Amygdala (tissue), 56 donors: ENCODE measurements at regions not wholly inside any gene's neighbourhood (a gene's known extent, or its start where the extent isn't known, plus 50 kb on each side); places are given as distances from the start of the nearest gene placed in this dataset.

Source experiments
- DNase-seq, 56 donors: peaks; one replicate each; lab custom pipeline; 2025; lab: John Stamatoyannopoulos, UW

DNA sequence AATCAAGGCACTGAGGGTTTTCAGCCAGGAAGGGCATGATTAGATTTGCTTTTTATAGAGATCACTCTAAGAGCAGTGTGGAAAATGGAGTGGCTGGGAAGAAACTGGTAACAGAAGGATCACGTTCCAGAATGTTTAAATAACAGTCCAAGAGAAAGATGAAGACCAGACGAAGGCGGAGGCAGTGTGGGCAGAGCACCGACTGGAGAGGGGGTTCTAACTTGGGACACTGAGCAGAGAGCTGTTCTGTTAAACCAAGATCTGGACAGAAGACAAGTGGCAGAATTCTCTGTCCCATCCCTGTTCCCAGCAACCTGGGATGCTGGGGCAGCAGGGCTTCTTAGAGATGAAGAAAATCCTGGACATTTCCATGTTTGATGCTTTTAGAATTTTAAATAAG is 249.1 kb upstream of the NR4A3 start:
- no peak for DNase-seq

DNA sequence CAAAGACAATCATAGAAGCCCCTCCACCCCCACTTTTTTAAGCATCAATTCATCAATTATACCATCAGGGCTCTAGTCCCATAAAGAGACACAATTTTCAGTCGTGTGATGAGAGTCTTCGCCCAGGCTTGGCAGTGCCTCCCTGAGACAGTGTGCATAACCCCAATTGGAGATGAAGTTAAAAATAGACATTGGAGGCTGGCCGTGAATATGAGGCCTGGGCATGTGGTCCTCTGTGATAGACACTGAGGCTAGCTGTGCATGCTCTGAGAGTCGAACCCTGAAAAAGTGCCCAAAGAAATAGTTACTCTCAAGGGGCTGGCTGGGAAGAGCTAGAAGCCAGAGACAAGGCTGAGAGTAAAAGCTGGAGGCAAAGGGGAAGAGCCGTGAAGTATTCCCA is 248.6 kb upstream of the NR4A3 start:
- DNase-seq: no peak

DNA sequence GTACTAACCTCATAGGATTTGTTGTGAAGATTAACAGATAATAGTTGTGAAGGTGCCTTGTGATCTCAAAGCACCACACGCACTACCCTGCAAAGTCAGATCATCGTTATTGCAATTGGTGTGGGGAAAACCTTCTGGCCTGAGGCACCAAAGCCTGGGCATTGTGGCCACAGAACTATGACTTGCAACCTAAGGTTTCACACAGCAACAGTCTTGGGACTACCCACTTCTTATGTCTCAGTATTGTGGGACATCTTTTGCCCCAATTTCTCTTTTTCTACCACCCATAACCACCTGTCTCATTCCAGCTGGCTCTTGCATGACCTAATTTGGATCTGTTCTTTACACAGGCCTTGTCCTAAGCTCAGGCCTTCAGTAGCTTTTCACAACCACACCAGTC is 247.8 kb upstream of the NR4A3 start:
- no peak for DNase-seq

DNA sequence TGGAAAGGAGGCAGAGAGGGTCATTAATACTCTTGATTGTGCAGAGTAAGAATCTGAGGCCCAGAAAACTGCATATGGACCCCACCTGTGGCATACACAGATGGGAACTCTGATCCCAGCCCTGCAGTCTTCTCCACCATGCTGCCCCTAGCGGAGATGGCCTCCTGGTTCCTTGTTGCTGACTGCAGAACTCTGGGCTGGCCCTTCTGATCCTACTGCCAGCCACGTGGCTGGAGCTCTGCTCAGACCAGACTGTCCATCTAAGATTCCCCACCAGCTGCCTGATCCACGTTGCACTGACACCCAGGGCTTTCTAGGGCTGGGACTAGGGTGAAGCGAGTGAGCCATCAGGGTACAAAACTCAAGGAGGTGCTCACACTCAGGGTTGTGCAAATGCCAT is 245.7 kb upstream of the NR4A3 start:
- no peak for DNase-seq

DNA sequence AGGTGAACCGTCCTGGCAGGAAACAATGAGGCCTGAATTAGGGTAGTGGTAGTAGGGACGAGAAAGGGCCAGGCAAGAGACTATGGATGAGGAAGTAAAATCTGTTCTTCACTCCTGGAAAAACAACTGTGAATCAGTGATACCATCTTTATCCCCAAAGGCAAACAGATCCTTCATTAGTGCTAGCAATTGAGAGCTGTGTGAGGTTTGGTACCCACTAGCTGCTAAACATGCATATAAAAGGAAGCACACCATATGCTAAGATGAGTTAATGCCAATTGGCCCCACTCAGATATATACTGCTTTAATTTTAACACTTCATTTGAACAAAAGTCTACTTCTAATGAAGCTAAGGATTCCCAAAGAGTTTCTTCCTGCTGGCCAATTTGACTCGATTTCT is 244.8 kb upstream of the NR4A3 start:
- no peak for DNase-seq

DNA sequence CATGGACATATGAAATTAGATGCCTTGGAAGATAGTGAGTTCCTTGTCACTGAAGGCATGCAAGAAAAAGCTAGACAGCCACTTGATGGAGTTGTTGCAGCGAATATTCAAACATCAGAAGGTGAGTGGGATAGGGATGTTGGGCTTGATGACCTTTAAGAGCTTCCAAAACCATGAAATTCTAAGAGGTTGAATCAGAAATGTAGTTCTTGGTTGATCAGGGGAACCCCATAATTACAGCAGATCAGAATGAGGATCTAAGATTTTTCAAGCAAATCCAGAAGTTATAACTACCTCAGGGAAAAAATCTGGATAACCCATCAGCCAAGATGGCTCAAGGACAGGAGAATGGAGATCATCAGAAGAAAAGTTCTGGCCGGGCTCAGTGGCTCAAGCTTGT is 244.3 kb upstream of the NR4A3 start:
- no peak for DNase-seq

DNA sequence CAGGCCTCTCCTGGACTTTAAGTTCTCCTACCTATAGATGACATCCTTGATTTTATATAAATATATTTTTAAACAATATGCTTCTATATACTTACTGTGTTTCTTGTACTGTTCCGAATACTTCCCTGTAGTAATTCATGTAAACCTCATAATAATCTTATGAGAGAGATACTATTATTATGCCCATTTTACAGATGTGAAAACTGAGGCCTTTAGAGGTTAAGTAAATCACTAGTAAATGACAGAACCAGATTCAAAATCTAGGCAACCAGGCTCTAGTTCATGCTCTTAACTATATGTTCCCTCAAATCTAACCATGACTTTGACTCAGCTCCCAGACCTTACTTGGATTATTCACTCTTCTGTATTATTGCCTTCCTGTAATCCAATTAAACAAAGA is 243.0 kb upstream of the NR4A3 start:
- DNase-seq: no peak

DNA sequence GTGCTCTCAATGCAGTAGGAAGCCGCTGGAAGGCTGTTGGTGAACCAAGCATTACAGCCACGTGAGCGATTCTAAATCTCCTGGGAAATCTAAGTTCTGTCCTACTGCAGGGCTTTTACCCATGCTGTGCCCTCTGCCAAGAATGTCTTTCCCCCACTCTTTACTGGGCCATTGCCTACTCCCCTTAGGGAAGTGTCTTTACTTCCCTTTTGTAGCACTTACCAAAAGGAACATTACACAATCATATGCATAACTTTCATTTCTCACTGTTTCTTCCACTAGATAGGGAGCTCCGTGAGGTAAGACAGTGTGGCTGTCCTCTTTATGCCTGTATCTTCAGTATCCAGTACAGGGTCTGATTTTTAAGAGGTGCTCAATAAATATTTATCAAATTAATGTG is 241.7 kb upstream of the NR4A3 start:
- no peak for DNase-seq

DNA sequence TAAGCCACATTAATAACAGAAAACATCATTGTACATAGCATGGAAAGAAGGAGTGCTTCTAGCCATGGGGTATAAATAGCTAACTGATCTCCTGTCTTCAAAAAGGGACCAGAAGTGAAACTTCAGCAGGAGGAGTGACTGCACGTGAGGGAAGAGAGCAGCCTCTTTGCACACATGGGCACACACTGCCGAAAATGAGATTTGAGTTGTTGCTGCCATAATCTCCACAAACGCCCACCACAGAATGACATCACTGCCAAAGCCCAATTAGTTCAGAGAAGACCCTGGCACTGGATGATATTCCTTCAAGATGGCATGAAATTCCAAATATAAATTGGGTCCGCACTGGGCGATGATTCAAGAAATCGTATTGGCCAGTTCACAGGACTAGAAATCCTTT is 238.9 kb upstream of the NR4A3 start:
- DNase-seq: no peak

DNA sequence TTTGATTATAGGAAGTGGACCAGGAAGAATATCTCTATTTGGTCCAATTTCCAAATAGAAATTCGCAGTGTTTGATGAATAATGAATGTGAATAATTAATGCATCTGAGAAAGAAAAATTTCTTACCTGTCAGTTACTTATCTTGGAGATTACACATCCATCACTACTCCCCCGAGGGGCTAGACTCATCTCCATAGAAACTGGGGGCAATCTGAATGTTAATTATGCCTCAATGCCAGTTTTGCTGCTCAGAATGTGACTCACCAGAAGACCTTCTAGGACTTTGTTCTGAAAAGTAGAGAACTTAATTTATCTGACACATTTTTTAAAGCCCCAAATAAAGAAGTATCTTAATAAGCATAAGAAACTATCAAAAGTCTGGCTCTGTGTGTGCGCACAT is 233.4 kb upstream of the NR4A3 start:
- DNase-seq: no peak

DNA sequence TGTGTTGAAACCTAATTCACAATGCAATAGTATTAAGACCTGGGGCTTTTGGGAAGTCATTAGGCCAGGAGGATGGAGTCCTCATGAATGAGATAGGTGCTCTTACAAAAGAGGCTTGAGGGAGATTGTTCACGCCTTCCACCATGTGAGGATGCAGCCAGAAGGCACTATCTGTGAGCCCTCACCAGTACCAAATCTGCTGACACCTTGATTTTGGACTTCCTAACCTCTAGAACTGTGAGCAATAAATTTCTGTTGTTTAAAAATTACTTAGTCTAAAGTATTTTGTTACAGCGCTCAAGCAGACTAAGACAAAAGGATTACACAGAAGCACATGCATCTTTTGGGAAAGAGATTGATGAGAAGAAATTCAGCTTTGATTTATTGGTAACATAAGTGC is 232.9 kb upstream of the NR4A3 start:
- DNase-seq: no peak

DNA sequence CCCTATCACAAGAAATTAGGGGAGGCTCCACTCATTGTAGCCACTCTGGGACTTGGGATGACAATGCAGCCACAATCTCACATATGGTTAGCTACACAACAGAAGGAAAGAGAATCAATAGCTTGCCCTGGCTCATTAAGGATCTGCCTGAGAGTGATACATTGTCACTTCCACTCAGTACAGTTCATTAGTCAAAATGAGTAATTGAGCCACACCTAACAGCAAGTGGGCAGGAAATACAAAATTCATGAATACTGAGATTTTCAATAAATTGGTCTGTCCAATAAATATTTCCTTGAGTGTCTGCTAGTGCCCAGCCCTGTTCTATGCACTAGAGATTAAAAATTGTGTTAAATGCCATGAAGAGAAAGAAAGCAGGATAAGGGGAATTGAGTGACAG is 231.3 kb upstream of the NR4A3 start:
- no peak for DNase-seq

DNA sequence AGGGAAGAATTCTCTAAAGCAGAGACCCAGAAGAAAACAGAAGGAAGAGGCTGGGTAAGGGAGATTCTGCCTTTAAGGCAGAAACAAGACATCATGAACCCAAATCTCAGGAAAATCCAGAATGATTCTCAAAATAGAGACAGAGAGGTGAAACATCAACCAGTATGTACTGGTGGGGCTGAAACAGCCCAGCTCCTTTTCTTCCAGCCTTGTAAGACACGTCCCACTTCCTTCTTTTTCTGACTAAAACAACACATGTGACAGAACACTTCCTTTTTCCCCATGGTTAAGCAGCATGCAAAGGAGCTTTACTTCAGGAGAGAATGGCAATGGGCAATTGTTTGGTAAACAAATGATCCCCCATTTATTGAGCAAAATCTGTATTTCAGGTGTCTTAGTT is 230.8 kb upstream of the NR4A3 start:
- DNase-seq: no peak

DNA sequence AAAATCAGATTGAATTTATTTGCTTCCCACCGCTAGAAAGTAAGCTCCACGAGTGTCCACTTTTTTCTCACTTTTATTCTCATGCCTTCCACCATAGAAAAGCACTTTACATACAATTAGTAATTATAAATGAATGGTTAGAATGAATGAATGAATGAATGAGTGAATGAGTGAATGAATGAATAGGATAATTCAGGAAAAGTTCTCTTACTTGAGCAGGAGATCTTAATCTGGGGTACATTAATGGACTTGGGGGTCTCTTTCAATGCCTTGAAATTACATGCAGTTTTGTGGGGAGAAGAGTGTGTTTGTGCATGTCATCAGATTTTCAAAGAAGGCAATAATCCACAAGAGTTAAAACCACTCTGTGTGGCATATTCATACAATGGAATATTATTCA is 229.9 kb upstream of the NR4A3 start:
- no peak for DNase-seq

DNA sequence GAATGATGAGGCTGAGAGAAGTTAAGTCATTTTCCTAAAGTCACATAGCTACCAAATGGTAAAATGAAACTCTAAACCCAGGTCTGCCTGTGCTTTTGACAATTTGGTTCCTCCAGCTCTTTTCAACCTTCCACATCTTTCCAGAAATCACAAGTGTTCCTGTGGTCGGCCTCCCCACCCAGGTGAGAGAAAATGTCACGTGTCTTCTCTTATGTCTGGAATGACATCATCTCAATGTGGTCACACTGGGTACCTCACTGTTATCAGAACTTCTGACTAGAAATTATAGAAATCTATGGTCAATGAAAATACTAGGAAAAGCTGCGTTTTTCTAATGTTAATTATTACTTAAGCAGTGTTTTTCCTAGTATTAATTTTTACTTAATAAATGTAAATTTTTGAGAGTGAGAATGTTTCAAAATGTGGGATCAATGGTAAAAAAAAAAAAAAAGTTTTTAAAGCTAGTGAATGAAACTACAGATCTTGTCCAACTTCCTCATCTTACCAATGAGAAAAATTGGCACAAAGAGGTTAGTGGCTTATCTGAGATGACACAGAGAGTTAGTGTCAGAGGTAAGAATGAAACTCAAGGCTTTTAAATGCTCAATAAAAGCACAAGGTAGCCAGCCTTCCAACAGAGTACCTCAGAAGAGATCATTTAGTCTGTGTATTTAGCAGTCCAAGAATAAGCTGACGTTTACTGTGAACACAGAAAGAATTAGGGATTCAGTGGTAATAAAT is 228.7 kb upstream of the NR4A3 start:
- no peak for DNase-seq

DNA sequence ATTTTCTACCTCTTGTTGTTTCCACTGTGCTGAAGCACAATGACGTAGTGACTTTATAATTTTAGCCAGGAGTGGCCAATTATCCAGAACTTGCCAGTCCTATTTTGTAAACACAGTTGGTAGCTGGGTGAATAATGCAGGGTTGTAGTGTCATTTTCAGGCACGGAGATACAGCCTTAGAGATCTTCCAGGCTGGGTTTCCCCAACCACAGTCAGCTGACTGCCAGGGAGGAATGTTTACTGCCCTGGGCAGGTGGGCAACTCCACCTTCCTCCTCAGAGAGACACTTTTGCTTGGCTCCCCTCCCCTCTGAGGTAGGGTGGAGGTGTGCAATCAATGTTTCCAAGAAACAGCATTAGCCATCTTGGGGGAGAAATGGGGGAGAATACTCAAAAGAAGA is 228.1 kb upstream of the NR4A3 start:
- no peak for DNase-seq

DNA sequence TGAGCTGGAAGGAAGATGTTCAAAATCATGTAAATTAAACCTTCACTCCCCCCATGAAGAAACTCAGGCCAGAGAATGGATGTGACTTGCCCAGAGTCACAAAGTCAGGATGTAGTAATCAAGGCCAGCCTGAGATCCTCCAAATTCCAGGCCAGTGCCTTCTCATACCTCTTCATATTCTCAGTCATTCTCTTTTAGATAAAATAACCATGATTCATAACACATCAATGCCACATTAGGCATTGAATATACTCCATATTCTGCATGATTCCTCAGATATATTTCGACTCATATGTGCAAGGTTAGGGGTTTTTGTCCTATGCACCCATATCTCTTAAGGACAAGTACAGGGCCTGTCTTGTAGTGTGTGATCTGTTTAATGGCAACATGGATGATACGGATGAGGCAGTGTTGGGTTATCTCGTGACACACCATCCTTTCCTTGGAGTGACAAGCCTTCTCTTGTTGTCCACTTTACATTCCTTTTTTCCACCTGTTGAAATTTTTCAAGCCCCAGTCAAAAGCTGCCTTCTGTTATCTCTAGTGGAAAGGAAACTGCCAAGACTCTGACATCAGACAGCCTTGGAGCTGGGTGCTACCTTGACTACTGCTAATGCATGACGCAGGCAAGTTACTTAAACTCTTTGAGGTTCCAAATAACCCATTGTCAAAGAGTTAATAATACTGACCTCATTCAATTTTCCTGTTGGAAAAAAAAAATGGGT is 227.5 kb upstream of the NR4A3 start:
- DNase-seq: no peak

DNA sequence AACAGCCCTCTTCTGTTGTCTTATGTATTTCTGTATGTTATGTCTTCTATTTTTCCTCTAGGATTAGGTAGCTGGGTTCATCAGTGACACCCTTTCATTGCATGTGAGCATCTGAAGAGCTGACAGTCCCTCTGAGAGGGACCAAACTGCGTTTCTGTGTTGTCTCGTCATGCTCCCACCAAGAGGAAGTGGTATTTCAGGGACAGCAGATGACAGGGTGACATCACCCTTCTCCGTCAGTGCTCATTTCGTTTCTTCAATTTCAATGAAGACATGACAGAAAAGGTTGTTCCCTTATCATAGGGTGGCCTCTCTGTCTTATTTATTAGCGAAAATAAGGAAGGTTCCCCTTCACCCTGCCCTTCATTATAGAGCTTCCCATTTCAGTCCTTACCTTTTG is 225.9 kb upstream of the NR4A3 start:
- no peak for DNase-seq

DNA sequence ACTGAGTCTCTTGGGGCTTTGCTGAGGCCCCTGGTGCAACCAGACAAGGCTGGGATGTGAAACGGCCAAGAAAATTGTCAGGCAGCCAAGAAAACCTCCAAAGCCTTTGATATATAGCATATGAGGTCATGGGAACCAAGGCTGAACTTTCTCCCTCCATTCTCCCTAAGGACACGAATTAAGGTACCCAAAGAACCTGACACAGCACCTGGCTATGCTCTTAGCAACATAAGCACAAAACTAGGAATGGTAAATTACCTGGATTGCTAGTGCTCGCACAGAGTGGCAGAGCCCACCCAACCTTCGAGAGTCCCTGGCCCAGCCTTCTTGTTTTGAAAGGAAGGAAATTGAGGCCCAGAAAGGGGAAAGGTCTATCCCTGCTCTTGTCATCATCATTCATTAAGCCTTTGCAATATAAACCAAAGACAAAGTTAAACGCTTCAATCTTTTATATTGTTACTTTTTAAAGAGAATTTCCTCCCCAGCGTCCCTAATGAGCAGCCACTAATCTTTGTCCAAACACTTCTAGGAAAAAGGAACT is 220.0 kb upstream of the NR4A3 start:
- DNase-seq: no peak

DNA sequence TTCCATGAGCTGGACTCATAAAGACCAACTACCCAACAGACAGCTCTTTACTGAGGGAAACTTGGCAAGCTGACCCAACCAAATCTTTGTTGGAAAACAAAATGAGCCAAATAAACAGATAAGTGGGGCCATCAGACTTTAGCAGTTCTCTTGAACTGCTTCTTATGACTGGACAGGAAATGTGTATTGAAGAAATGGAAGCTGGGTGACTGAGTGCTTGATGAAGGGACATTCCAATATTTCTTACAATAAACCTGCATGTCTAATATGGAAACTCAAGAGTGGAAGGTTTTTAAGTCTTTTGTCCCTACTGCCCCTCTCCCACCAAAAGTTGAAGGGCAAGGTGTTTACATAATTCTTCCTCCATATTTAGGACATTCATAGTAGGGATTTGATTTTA is 218.8 kb upstream of the NR4A3 start:
- no peak for DNase-seq

DNA sequence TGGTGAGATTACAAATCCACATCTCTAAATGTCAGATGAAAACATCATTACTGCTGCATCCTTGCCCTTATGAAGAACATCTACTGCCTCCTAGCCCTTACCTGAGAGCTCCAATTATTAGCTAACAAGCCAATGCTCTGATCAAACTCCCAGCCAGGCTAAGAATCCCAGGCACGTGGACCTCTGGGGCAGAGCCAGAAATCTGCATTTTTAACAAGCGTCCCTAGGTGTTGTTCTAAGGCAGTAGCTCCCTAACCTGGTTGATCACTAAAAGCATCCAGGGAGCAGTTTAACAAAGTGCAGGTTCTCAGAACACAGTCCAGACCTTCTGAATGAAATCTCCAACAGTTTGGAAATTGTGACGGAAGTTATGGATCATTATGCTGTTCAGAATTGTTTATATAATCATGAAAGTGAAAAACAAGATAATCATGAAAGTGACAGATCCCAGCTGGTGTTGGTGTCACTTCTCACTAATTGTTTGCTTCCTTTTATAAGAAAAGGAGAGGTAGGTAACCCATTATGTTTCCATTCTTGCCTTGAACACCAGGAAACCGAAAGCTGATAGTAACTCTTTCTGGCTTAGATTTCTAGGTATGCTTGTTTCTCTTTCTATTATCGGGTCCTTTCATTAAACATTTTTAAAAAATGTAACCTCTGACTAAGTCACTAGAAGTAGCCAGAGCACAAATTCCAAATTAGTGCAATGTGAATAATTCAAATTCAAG is 216.5 kb upstream of the NR4A3 start:
- DNase-seq: no peak

DNA sequence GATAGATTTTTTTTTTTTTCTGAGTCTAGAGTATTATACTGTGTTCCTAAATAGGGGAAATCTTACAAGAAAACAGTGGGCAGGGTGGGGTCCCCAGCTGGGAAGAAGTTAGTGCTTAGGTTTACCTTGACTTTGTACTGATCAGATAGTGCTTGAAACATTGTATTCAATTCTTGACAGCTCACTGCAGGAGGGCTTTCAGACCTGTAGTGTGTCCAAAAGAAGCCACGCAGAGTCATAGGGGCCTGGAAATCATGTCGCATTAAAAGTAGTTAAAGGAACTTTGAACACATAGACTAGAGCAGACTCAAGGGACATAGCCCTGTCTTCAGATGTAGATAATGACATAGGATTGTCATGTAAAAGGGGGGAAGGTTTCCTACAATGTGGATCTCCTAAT is 215.4 kb upstream of the NR4A3 start:
- no peak for DNase-seq
